Ammon's horn (tissue), 1 donor: ENCODE measurements at regions not wholly inside any gene's neighbourhood (a gene's known extent, or its start where the extent isn't known, plus 50 kb on each side); places are given as distances from the start of the nearest gene placed in this dataset.

Experiments
- DNase-seq: peaks from one replicate; pipeline ENCODE4 v3.0.0-alpha.2; 2016; ENCODE audit warnings: low spot score

- DNase-seq: no peak
These were observed 71.1 kb upstream of the NEURL1B start for GRCh38 chr5:172569861-172570558.

- no peak for DNase-seq
These were observed 72.7 kb upstream of the NEURL1B start for GRCh38 chr5:172568308-172568910.

- DNase-seq: no peak
These were observed 73.2 kb upstream of the NEURL1B start for GRCh38 chr5:172567843-172568242.

- DNase-seq: no peak
These were observed 73.8 kb upstream of the NEURL1B start for GRCh38 chr5:172567294-172567693.

- no peak for DNase-seq
These were observed 75.0 kb upstream of the NEURL1B start for GRCh38 chr5:172565931-172566665.

GRCh38 chr5:172565455-172565854 lies 75.6 kb upstream of the NEURL1B start:
- no peak for DNase-seq

- no peak for DNase-seq
These were observed 76.2 kb upstream of the NEURL1B start for GRCh38 chr5:172564883-172565282.

- no peak for DNase-seq
These were observed 76.9 kb upstream of the NEURL1B start for GRCh38 chr5:172564188-172564587.

GRCh38 chr5:172562443-172562842 lies 78.6 kb upstream of the NEURL1B start:
- no peak for DNase-seq

- DNase-seq: no peak
These were observed 79.9 kb upstream of the NEURL1B start for GRCh38 chr5:172561151-172561550.

- DNase-seq: no peak
These were observed 81.8 kb upstream of the NEURL1B start for GRCh38 chr5:172559004-172559932.

GRCh38 chr5:172558076-172558976 lies 82.7 kb upstream of the NEURL1B start:
- DNase-seq: no peak

GRCh38 chr5:172556971-172557461 lies 84.0 kb upstream of the NEURL1B start:
- no peak for DNase-seq

GRCh38 chr5:172556262-172556661 lies 84.8 kb upstream of the NEURL1B start:
- DNase-seq: no peak

GRCh38 chr5:172554562-172554961 lies 86.5 kb upstream of the NEURL1B start:
- DNase-seq: no peak

- no peak for DNase-seq
These were observed 87.2 kb upstream of the NEURL1B start for GRCh38 chr5:172553903-172554302.

- DNase-seq: no peak
These were observed 87.9 kb upstream of the NEURL1B start for GRCh38 chr5:172553167-172553566.

- no peak for DNase-seq
These were observed 90.1 kb upstream of the NEURL1B start for GRCh38 chr5:172550996-172551395.

GRCh38 chr5:172550096-172550765 lies 90.8 kb upstream of the NEURL1B start:
- no peak for DNase-seq

- no peak for DNase-seq
These were observed 91.4 kb upstream of the NEURL1B start for GRCh38 chr5:172549696-172550095.
